AG09319 (cell line): ENCODE measurements at regions not wholly inside any gene's neighbourhood (a gene's known extent, or its start where the extent isn't known, plus 50 kb on each side); places are given as distances from the start of the nearest gene placed in this dataset.

Source experiments
- DNase-seq: peaks from one replicate; pipeline ENCODE4 v3.0.0-alpha.2; 2010; ENCODE audit warnings: low read depth; ENCODE audit errors: extremely low read depth
- CTCF ChIP-seq: IDR thresholded peaks from 2 replicates; pipeline ENCODE4 v1.5.1; 2011; ENCODE audit warnings: low read depth, mild to moderate bottlenecking, inconsistent platforms, low read length, moderate library complexity

GRCh38 chr7:119545118-119545517 is 727.9 kb upstream of the KCND2 start:
- TF ChIP-seq CTCF, result no peak
- DNase-seq, result no peak

- DNase-seq, result no peak
- no peak for TF ChIP-seq CTCF
Measured at GRCh38 chr7:119555788-119556187, 717.2 kb upstream of the KCND2 start.

GRCh38 chr7:119556436-119556835 is 716.5 kb upstream of the KCND2 start:
- no peak for TF ChIP-seq CTCF
- no peak for DNase-seq

- TF ChIP-seq CTCF, result no peak
- DNase-seq, result no peak
Measured at GRCh38 chr7:119561751-119562150, 711.2 kb upstream of the KCND2 start.

GRCh38 chr7:119562839-119563238 is 710.1 kb upstream of the KCND2 start:
- no peak for DNase-seq
- TF ChIP-seq CTCF, result no peak

- DNase-seq, result no peak
- no peak for TF ChIP-seq CTCF
Measured at GRCh38 chr7:119571666-119572065, 701.3 kb upstream of the KCND2 start.

- no peak for TF ChIP-seq CTCF
- DNase-seq, result no peak
Measured at GRCh38 chr7:119572132-119572531, 700.8 kb upstream of the KCND2 start.
